ENCODE measurements at regions not wholly inside any gene's neighbourhood (a gene's known extent, or its start where the extent isn't known, plus 50 kb on each side); places are given as distances from the start of the nearest gene placed in this dataset.
A peak's percentile ranks its signal among the peaks of the same experiment; 100 is the strongest.

DNA sequence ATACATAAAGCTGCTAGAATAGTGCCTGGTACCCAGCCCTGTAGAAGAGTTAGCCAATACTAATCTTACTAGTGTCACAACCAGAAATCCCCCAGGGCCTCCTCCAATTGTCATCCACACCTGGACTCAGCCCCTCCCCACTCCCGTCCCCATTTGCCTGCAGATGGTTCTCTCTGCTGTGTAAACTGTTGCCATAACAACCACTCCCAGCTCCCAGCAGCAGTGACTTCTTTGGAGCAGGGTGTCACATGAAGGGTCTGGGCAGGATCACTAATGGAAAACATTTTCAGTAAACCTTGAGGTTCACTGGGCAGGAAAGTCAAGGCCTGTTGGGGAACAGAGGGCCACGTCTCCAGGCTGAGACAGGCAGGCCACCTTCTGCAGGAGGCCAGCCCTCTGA, 126.0 kb upstream of the IPO9 start:
- Histone ChIP-seq H3K27ac (ENCODE audit: low read depth, low read length) (peak overlapping the region; percentile 67), H3K4me1 (ENCODE audit: control insufficient read depth, insufficient read depth, low read length) (peaks cover 23% of the 10 kb centered on the region), H3K27me3 (ENCODE audit: control insufficient read depth, insufficient read depth, low read length) (no peaks in the 10 kb centered on the region), H3K9ac (ENCODE audit: low read length) (no peak overlapping the region), H3K4me3 (ENCODE audit: low read length) (no peak overlapping the region), H3K36me3 (ENCODE audit: control insufficient read depth, insufficient read depth, low read length) (no peaks in the 10 kb centered on the region)

DNA sequence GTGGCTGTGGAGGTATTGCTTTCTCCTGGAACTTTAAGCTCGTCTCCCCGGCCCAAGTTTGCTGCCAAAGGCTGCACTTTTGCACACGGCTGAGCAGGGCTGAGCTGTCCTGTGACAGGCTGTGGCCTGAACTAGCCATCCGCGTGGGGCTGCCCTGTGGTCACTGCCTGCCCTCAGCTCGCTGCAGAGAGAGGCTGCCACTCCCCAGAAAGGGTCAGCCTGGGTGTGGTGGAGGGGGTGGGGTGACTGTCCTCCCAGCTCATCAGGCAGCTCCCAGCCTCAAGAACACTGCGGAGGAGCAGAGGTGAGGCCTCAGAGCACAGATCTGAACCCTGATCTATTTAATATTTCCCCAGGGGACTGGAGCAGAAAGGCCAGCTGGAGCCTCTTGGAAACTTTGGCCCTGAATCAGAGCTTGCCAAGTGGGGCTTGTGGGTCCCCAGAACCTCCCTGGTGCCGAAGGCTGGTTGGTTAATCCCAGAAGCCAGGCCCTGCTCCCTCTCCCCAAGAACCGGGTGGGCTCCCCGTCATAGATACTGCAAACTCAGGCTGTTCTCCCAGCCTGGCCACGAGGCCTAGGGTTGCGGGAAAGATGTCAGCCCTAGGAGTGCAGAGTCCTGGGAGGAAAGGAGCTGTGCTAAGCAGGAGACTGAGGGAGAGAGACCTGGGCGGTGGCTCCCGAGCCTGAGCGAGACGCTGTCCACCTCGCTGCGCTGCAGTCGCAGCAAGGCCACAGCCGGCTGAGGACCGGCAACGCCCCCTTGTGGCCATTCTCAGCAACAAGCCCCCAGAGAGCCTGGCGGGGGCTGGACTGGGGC, 125.1 kb upstream of the IPO9 start:
- peaks cover 30% of the 10 kb centered on the region for H3K4me1 ChIP-seq (ENCODE audit: control insufficient read depth, insufficient read depth, low read length)
- no peak overlapping the region for H3K9ac ChIP-seq (ENCODE audit: low read length)
- peak overlapping the region; percentile 67 for H3K27ac ChIP-seq (ENCODE audit: low read depth, low read length)
- no peaks in the 10 kb centered on the region for H3K36me3 ChIP-seq (ENCODE audit: control insufficient read depth, insufficient read depth, low read length)
- H3K27me3 ChIP-seq (ENCODE audit: control insufficient read depth, insufficient read depth, low read length), result no peaks in the 10 kb centered on the region
- no peak overlapping the region for H3K4me3 ChIP-seq (ENCODE audit: low read length)

DNA sequence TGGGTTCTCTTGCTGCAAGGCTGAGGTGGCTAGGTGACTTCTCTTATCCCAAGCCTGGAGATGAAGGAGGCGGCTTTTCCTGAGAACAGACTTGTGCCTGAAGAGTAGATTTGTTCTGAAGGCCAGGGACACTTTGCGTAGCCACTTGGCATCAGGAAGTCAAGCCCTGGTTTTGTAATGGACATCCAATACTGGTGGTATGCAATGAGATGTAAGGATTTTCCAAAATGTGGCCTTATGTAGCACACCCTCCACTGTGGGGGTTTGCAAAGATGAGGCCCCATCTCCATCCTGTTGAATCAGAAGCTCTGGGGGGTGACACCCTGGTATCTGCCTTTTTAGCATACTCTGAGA, 124.5 kb upstream of the IPO9 start:
- H3K9ac ChIP-seq (ENCODE audit: low read length), result no peak overlapping the region
- H3K27me3 ChIP-seq (ENCODE audit: control insufficient read depth, insufficient read depth, low read length), result no peaks in the 10 kb centered on the region
- H3K27ac ChIP-seq (ENCODE audit: low read depth, low read length), result peak overlapping the region; percentile 67
- no peaks in the 10 kb centered on the region for H3K36me3 ChIP-seq (ENCODE audit: control insufficient read depth, insufficient read depth, low read length)
- H3K4me3 ChIP-seq (ENCODE audit: low read length), result no peak overlapping the region
- H3K4me1 ChIP-seq (ENCODE audit: control insufficient read depth, insufficient read depth, low read length), result peaks cover 30% of the 10 kb centered on the region

DNA sequence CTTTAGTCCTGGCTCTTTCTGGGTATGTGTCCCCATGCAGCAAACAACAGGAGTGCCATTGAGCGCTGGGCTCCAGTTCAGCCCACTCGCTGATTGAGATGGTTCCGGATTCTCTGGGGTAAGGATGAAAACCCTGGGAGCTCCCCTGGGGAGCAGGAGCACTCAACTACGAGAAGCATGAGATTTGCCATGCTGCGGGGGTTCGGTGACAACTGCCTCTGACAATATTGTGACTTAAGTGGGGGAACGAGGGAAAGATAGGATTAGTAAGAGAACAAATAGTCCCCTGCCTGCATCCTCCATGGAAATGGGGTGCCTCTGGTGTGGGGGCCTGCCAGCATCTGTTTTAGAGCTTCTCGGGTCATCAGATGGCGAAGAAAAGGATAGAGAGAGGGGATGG, 123.6 kb upstream of the IPO9 start:
- peaks cover 30% of the 10 kb centered on the region for H3K4me1 ChIP-seq (ENCODE audit: control insufficient read depth, insufficient read depth, low read length)
- no peak overlapping the region for H3K9ac ChIP-seq (ENCODE audit: low read length)
- H3K27ac ChIP-seq (ENCODE audit: low read depth, low read length), result no peak overlapping the region
- no peak overlapping the region for H3K4me3 ChIP-seq (ENCODE audit: low read length)
- no peaks in the 10 kb centered on the region for H3K27me3 ChIP-seq (ENCODE audit: control insufficient read depth, insufficient read depth, low read length)
- no peaks in the 10 kb centered on the region for H3K36me3 ChIP-seq (ENCODE audit: control insufficient read depth, insufficient read depth, low read length)

DNA sequence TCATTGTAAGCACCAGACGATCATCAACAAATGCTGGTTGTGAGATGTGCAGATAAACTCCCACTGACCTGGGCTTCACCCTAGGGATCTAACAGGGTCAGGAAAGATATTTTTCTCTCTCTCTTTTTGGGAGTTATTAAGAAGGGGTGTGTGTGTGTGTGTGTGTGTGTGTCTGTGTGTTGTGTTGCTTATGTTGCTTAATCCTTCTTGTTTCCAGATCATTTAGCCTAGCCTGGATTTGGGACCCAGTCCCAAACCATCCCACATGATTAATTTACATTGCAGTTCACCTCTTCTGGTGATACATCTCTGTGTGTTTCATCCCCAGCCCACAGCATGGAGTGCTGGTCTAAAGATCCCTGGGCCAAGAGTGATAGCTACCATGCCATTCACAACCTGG, 122.8 kb upstream of the IPO9 start:
- H3K27ac ChIP-seq (ENCODE audit: low read depth, low read length), result no peak overlapping the region
- no peak overlapping the region for H3K9ac ChIP-seq (ENCODE audit: low read length)
- H3K36me3 ChIP-seq (ENCODE audit: control insufficient read depth, insufficient read depth, low read length), result no peaks in the 10 kb centered on the region
- H3K27me3 ChIP-seq (ENCODE audit: control insufficient read depth, insufficient read depth, low read length), result no peaks in the 10 kb centered on the region
- H3K4me1 ChIP-seq (ENCODE audit: control insufficient read depth, insufficient read depth, low read length), result peaks cover 37% of the 10 kb centered on the region
- H3K4me3 ChIP-seq (ENCODE audit: low read length), result no peak overlapping the region

DNA sequence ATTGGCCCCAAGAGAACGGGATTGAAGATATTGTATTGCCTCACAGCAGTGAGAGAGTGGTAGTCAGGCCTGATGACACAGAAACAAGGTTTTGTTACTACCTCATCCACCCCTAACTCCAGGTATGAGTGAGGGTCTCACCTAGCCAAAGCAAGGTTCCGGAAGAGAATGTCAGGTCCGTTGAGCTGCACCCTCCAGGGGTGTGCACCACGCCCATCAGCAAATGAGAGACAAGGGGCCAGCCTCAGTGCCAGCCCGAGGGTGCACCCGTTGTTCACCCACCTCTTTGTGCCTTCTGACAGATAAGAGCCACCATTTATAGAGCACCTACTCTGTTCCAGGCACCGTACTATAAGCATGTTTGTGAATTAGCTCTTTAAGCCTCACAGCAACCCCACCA, 121.9 kb upstream of the IPO9 start:
- Histone ChIP-seq H3K36me3 (ENCODE audit: control insufficient read depth, insufficient read depth, low read length) (no peaks in the 10 kb centered on the region), H3K9ac (ENCODE audit: low read length) (no peak overlapping the region), H3K27ac (ENCODE audit: low read depth, low read length) (no peak overlapping the region), H3K27me3 (ENCODE audit: control insufficient read depth, insufficient read depth, low read length) (no peaks in the 10 kb centered on the region), H3K4me3 (ENCODE audit: low read length) (no peak overlapping the region), H3K4me1 (ENCODE audit: control insufficient read depth, insufficient read depth, low read length) (peaks cover 45% of the 10 kb centered on the region)

DNA sequence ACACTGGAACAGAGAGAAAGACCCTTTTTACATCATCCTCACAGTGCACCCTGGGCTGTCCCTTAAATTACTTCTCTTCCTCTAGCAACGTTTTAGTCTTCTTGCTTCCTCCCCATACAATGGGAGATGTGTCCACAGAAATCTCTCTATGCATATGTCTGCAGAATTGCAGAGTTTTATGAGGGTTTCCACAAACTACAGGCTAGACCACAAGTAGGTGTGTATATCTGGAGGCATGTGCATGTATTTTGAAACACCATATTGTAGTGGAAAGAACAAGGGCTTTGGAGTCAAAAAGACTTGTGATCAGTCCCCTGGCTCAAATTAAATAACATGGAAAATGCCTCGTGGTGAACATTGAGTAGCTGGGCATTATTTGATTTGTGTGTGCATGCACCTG, 121.3 kb upstream of the IPO9 start:
- H3K27me3 ChIP-seq (ENCODE audit: control insufficient read depth, insufficient read depth, low read length), result no peaks in the 10 kb centered on the region
- no peaks in the 10 kb centered on the region for H3K36me3 ChIP-seq (ENCODE audit: control insufficient read depth, insufficient read depth, low read length)
- H3K9ac ChIP-seq (ENCODE audit: low read length), result no peak overlapping the region
- peaks cover 51% of the 10 kb centered on the region for H3K4me1 ChIP-seq (ENCODE audit: control insufficient read depth, insufficient read depth, low read length)
- no peak overlapping the region for H3K27ac ChIP-seq (ENCODE audit: low read depth, low read length)
- H3K4me3 ChIP-seq (ENCODE audit: low read length), result no peak overlapping the region

DNA sequence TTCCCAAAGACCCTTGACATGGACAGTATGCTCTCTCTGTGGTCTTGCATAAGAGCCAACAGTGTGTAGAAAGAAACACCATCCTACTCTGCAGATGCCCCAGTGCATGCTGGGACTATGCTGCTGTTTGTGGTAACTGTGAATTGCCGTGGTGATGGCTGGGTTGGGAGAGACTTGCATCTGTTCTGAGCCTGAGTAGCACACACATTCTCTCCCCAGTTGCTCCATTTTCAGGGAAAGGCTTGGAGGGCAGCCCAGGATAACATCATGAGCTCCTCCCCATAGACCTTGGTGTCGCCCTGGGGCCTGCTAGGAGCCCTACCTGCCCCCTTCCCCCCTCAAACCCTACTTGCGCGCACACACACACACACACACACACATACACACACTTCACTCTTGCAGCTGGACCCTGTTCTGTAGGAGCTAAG, 120.9 kb upstream of the IPO9 start:
- no peak overlapping the region for H3K9ac ChIP-seq (ENCODE audit: low read length)
- peak overlapping the region; percentile 39 for H3K27ac ChIP-seq (ENCODE audit: low read depth, low read length)
- H3K4me3 ChIP-seq (ENCODE audit: low read length), result no peak overlapping the region
- H3K36me3 ChIP-seq (ENCODE audit: control insufficient read depth, insufficient read depth, low read length), result no peaks in the 10 kb centered on the region
- no peaks in the 10 kb centered on the region for H3K27me3 ChIP-seq (ENCODE audit: control insufficient read depth, insufficient read depth, low read length)
- peaks cover 51% of the 10 kb centered on the region for H3K4me1 ChIP-seq (ENCODE audit: control insufficient read depth, insufficient read depth, low read length)

DNA sequence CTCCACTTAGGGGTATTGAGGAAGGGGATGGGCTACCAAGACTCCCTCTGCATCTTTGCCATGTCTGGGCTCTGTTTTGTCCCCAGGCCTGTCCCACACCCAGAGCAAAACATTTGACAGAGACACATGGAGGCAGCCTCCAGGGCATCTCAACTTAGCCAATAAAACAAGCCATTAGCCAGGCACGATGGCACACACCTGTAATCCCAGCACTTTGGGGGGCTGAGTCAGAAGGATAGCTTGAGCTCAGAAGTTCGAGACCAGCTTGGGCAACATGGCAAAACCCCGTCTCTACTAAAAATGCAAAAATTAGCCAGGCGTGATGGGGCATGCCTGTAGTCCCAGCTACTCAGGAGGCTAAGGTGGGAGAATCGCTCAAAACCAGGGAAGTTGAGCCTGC, 120.3 kb upstream of the IPO9 start:
- peaks cover 51% of the 10 kb centered on the region for H3K4me1 ChIP-seq (ENCODE audit: control insufficient read depth, insufficient read depth, low read length)
- H3K9ac ChIP-seq (ENCODE audit: low read length), result no peak overlapping the region
- no peaks in the 10 kb centered on the region for H3K27me3 ChIP-seq (ENCODE audit: control insufficient read depth, insufficient read depth, low read length)
- H3K4me3 ChIP-seq (ENCODE audit: low read length), result no peak overlapping the region
- no peaks in the 10 kb centered on the region for H3K36me3 ChIP-seq (ENCODE audit: control insufficient read depth, insufficient read depth, low read length)
- H3K27ac ChIP-seq (ENCODE audit: low read depth, low read length), result peak overlapping the region; percentile 39

DNA sequence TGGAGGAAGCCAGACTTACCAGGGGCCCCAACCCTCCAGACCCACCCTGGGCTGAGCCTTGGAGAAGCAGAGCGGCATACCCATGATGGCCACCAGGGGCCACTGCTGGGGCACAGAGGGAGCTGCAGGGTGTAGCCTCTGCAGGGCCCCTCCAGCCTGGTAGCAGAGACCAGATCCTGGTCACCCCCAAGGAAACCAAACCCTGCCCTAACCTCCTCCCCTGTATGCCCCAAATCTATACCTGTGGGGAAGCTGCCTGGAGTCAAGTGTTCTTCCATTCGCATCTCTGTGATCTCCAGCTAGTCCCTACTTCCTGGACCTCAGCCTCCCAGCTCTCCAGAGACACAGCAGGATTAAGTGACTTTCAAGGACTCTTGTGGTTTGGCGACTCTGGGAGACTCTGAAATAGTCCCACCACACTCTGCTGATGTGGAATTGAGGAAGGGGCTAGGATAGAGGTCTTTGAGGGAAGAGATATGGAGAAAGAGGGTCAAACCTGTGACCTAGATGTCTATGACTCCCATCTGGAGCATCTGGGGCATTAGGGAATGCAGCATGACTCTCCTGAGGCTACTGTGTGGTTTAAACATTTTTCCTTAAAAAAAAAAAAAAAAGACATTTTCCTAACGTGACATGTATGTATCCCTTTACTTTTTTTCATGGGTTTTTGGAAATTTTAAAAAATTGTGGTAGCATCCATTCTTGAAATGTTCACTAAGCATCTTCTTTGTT, 119.2 kb upstream of the IPO9 start:
- Histone ChIP-seq H3K36me3 (ENCODE audit: control insufficient read depth, insufficient read depth, low read length) (no peaks in the 10 kb centered on the region), H3K27me3 (ENCODE audit: control insufficient read depth, insufficient read depth, low read length) (no peaks in the 10 kb centered on the region), H3K4me1 (ENCODE audit: control insufficient read depth, insufficient read depth, low read length) (peaks cover 54% of the 10 kb centered on the region), H3K27ac (ENCODE audit: low read depth, low read length) (peak overlapping the region; percentile 27), H3K9ac (ENCODE audit: low read length) (no peak overlapping the region), H3K4me3 (ENCODE audit: low read length) (no peak overlapping the region)

DNA sequence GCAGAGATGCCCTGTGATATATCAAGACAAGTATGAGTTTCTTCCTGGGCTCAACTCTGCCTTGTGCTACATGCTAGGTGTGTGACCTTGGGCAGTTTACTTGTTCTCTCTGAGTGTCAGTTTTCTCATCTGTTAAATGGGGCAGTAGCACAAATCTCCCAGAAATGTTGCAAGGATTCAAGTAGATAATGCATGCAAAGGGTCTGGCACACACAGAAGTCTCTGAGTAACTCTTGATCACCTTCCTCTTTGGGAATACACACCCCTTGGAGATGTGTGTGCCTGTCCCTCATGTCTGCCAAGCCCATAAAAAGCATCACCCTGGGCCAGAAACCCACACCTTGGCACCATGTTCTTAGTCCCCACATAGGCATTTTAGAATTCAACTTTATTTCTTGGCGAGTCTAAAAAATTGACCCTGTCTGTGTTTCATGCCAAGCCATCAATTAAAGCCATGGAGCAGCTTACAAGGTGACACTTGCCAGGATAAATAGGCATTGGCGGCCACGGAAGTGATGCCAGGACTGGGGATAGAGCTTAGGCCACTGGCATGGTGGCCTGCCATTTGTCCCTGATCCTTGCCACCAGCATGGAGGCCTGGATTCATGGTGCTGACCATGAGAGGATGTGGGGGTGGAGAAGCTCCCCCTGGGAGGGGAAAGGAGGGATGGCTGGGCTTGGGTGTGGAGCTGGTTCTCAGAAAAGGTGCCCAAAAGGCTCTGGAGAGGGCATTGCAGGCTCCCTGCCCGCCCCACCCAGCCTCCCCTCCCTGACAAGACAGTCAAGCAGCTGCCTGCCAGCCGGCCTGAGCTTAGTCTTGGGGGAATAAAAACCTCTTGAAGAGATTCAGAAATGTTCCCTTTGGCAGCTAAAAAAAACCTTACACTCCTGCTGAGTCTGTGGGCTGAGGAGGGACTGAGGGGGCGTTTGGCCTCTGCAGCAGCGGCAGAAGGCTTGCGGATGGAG, 118.0 kb upstream of the IPO9 start:
- Histone ChIP-seq H3K4me3 (ENCODE audit: low read length) (no peak overlapping the region), H3K9ac (ENCODE audit: low read length) (no peak overlapping the region), H3K36me3 (ENCODE audit: control insufficient read depth, insufficient read depth, low read length) (no peaks in the 10 kb centered on the region), H3K4me1 (ENCODE audit: control insufficient read depth, insufficient read depth, low read length) (peaks cover 65% of the 10 kb centered on the region), H3K27ac (ENCODE audit: low read depth, low read length) (peak overlapping the region; percentile 95), H3K27me3 (ENCODE audit: control insufficient read depth, insufficient read depth, low read length) (no peaks in the 10 kb centered on the region)

DNA sequence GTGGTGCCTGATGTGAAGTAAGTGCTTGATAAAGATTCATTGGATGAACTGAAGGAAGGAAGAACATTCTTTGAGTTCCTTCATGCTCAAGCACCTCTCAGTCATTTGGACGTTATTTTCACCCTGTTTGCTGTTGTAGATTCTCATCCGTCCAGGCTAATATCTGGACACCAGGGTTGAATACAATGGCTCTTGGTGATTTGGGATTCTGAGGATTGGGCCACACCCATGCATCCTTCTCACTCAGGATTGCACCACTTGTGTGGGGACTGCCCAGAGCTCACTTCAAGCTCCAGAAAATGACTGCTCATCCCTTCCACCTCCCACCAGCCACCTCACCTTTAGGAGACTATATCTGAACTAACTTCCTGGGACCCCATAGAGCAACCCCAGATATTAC, 117.1 kb upstream of the IPO9 start:
- Histone ChIP-seq H3K4me1 (ENCODE audit: control insufficient read depth, insufficient read depth, low read length) (peaks cover 69% of the 10 kb centered on the region), H3K27ac (ENCODE audit: low read depth, low read length) (peak overlapping the region; percentile 95), H3K27me3 (ENCODE audit: control insufficient read depth, insufficient read depth, low read length) (no peaks in the 10 kb centered on the region), H3K36me3 (ENCODE audit: control insufficient read depth, insufficient read depth, low read length) (no peaks in the 10 kb centered on the region), H3K4me3 (ENCODE audit: low read length) (no peak overlapping the region), H3K9ac (ENCODE audit: low read length) (no peak overlapping the region)
